Common myeloid progenitor, CD34-positive (primary cell): ENCODE measurements at regions not wholly inside any gene's neighbourhood (a gene's known extent, or its start where the extent isn't known, plus 50 kb on each side); places are given as distances from the start of the nearest gene placed in this dataset.

Experiments
- CTCF ChIA-PET: fragments of 350-600 bp; sonication (Branson Sonifier 250); formaldehyde crosslinking; loops from one replicate; lab custom pipeline; 2021; ENCODE audit warnings: antibody characterized with exemption; lab: Charles Lee
- POLR2A ChIA-PET: fragments of 350-600 bp; sonication (Branson Sonifier 250); formaldehyde crosslinking; loops from one replicate; lab custom pipeline; 2021; ENCODE audit warnings: antibody characterized with exemption; lab: Charles Lee
- DNase-seq, 3 donors: peaks; one replicate each; pipeline versions ENCODE4 v3.0.0 to v3.0.0-alpha.2; 2013
- H3K27ac ChIP-seq, 2 experiments: 1 replicate in 1 of 2; 2 replicates in 1 of 2; pipeline ENCODE4 v1.7.0; 2013; ENCODE audit warnings: inconsistent platforms in 2 of 2, low read length in 2 of 2, mild to moderate bottlenecking in 2 of 2, low read depth in 1 of 2, moderate library complexity in 1 of 2; ENCODE audit not compliant: severe bottlenecking in 2 of 2, insufficient read depth in 1 of 2, poor library complexity in 1 of 2
- H3K27me3 ChIP-seq, 5 experiments: replicated peaks in 2 of 5; 1 replicate in 3 of 5; 2 replicates in 2 of 5; pipeline versions ENCODE4 v1.6.1 to v1.7.0; 2013; ENCODE audit warnings: low read length in 4 of 5, mild to moderate bottlenecking in 2 of 5, moderate library complexity in 2 of 5, inconsistent platforms in 1 of 5; ENCODE audit not compliant: insufficient read depth in 5 of 5, control insufficient read depth in 4 of 5
- H3K36me3 ChIP-seq, 4 experiments: 1 replicate in 2 of 4; 2 replicates in 2 of 4; pipeline versions ENCODE4 v1.6.1 to v1.7.0; 2013; ENCODE audit warnings: low read length in 3 of 4, control low read depth in 1 of 4, mild to moderate bottlenecking in 1 of 4; ENCODE audit not compliant: control insufficient read depth in 4 of 4, insufficient read depth in 4 of 4
- H3K4me1 ChIP-seq, 4 experiments: 1 replicate in 3 of 4; 2 replicates in 1 of 4; pipeline versions ENCODE4 v1.6.1 to v1.7.1; 2013; ENCODE audit warnings: low read length in 3 of 4, mild to moderate bottlenecking in 3 of 4, control low read depth in 1 of 4, inconsistent platforms in 1 of 4, moderate library complexity in 1 of 4; ENCODE audit not compliant: control insufficient read depth in 4 of 4, insufficient read depth in 4 of 4; ENCODE audit errors: control extremely low read depth in 1 of 4
- H3K4me3 ChIP-seq, 7 experiments: 1 replicate in 4 of 7; 2 replicates in 3 of 7; pipeline versions ENCODE4 v1.5.1 to v1.7.0; 2013; ENCODE audit warnings: mild to moderate bottlenecking in 7 of 7, low read length in 6 of 7, moderate library complexity in 6 of 7, inconsistent platforms in 2 of 7, low read depth in 2 of 7, control low read depth in 1 of 7; ENCODE audit not compliant: insufficient read depth in 4 of 7, control insufficient read depth in 1 of 7; ENCODE audit errors: extremely low read depth in 1 of 7
- H3K9me3 ChIP-seq, 5 experiments: 1 replicate in 4 of 5; 2 replicates in 1 of 5; pipeline versions ENCODE4 v1.6.1 to v1.7.1; 2013; ENCODE audit warnings: low read length in 4 of 5, mild to moderate bottlenecking in 2 of 5, inconsistent platforms in 1 of 5, low read depth in 1 of 5, moderate library complexity in 1 of 5; ENCODE audit not compliant: control insufficient read depth in 4 of 5, insufficient read depth in 2 of 5; ENCODE audit errors: control extremely low read depth in 1 of 5
- WGBS: methylation state at CpG from one replicate; pipeline ENCODE4 v1.1.5; 2013; ENCODE audit not compliant: insufficient coverage; 5-methylcytosine and 5-hydroxymethylcytosine counted together

GRCh38 chr7:84536271-84536870 is 341.8 kb upstream of the SEMA3A start:
- ChIA-PET CTCF (interaction anchor here (1.5 kb wide), 1 partner anchor 13 kb away, joined by 3 read pairs; no protein-coding TSS in a partner anchor), POLR2A (no interaction called here)
- DNase-seq, result no peak
- Histone ChIP-seq H3K27me3 (no peaks in the 10 kb centered on the region), H3K36me3 (no peaks in the 10 kb centered on the region), H3K4me3 (no peak overlapping the region), H3K4me1 (no peaks in the 10 kb centered on the region), H3K9me3 (no peaks in the 10 kb centered on the region), H3K27ac (no peak overlapping the region)
- 80% methylated on average over 1 of the region's 3 CpGs for WGBS

GRCh38 chr7:84535580-84536270 is 341.1 kb upstream of the SEMA3A start:
- 60% methylated on average over 1 of the region's 3 CpGs for WGBS
- ChIA-PET CTCF (interaction anchor here (1.5 kb wide), 1 partner anchor 12 kb away, joined by 3 read pairs; no protein-coding TSS in a partner anchor), POLR2A (no interaction called here)
- Histone ChIP-seq H3K4me3 (no peak overlapping the region), H3K36me3 (no peaks in the 10 kb centered on the region), H3K4me1 (no peaks in the 10 kb centered on the region), H3K27ac (no peak overlapping the region), H3K27me3 (no peaks in the 10 kb centered on the region), H3K9me3 (no peaks in the 10 kb centered on the region)
- no peak for DNase-seq

DNA sequence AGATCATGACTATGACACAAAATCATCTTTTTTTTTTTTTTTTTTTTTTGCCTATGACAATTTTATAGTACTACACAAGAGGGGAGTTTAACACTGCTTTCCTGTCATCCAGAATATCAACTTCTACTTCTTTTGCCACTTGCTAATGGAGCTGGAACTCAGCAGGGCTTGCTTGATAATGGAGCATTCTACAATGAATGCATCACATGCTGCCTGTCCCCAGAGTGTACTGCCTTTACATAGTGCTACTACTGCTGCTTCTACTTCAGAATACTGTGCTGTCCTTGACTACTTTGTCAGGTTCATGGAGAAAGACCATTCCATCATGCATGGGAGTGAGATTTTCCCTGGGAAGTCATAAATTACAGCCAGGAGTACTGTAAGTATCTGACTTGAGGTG is 338.6 kb upstream of the SEMA3A start:
- DNase-seq, result no peak
- Histone ChIP-seq H3K9me3 (no peaks in the 10 kb centered on the region), H3K4me1 (no peaks in the 10 kb centered on the region), H3K4me3 (no peak overlapping the region), H3K27ac (no peak overlapping the region), H3K27me3 (no peaks in the 10 kb centered on the region), H3K36me3 (no peaks in the 10 kb centered on the region)
- ChIA-PET CTCF (no interaction called here), POLR2A (no interaction called here)

DNA sequence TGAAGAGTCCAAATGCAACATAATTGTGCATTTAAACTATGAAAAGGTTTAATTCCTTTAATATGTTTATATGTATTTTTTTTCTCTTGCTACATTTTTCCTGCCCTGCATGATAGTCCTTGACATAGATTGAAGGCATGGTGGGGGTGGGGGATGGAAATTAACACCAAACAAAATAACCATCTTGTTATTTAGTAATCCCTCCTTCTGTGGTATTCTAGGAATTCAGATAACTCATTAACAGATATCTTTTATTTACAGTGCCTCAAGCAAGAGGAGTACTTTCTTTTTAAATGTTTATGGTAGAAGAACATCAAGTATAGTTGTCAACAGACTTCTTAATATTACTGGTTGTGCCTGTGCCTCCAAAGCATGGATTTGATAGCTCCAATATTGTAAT is 337.6 kb upstream of the SEMA3A start:
- H3K36me3 ChIP-seq, result no peaks in the 10 kb centered on the region
- H3K4me3 ChIP-seq, result no peak overlapping the region
- DNase-seq, result no peak
- H3K4me1 ChIP-seq, result no peaks in the 10 kb centered on the region
- H3K27ac ChIP-seq, result no peak overlapping the region
- ChIA-PET POLR2A (no interaction called here), CTCF (no interaction called here)
- no peaks in the 10 kb centered on the region for H3K27me3 ChIP-seq
- no peaks in the 10 kb centered on the region for H3K9me3 ChIP-seq

GRCh38 chr7:84529480-84530205 is 335.1 kb upstream of the SEMA3A start:
- H3K36me3 ChIP-seq, result no peaks in the 10 kb centered on the region
- ChIA-PET CTCF (no interaction called here), POLR2A (no interaction called here)
- no peaks in the 10 kb centered on the region for H3K4me1 ChIP-seq
- H3K9me3 ChIP-seq, result no peaks in the 10 kb centered on the region
- no peak overlapping the region for H3K4me3 ChIP-seq
- no peak overlapping the region for H3K27ac ChIP-seq
- no CpG with 5 or more reads among the region's 3 CpGs for WGBS
- no peak for DNase-seq
- no peaks in the 10 kb centered on the region for H3K27me3 ChIP-seq

DNA sequence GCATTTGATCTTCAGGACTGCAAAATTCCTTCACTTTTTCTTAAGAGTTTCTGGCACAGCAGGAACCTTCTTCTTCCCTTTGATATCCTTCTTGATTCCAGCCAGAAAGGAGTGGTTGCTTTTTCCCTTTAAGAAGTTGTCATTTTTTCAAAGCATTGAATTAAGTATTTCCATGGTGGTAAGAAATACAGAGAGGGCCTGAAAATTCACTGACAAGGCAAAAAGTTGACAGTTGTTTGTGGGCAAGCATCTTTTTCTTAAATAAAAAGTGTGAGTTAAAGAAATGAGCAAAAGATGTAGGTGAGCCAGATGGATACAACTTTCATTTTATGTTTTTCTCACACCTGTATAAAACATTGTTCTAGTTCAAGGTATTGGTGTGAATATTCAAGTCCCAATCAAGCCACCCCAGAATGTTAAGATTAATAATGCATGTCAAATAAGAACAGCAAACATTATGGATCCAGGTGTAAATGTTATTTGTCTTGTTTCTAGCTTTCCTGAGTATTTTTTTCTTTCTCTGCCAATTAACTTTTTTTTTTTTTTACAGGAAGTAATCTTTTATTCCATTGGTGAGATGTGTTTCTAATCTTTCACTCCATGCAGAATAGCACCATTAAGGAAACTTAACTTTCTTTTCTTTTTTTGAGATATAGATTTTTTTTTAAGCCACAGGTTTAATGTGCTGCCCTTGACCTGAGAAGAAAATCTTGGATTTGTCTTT is 334.3 kb upstream of the SEMA3A start:
- CTCF ChIA-PET, result no interaction called here
- no peak for DNase-seq
- Histone ChIP-seq H3K4me3 (no peak overlapping the region), H3K27me3 (no peaks in the 10 kb centered on the region), H3K27ac (no peak overlapping the region), H3K9me3 (no peaks in the 10 kb centered on the region), H3K36me3 (no peaks in the 10 kb centered on the region), H3K4me1 (no peaks in the 10 kb centered on the region)
- POLR2A ChIA-PET, result no interaction called here
